ENCODE measurements at regions not wholly inside any gene's neighbourhood (a gene's known extent, or its start where the extent isn't known, plus 50 kb on each side); places are given as distances from the start of the nearest gene placed in this dataset.

- no peak for TF ChIP-seq EZH2 (IDR thresholded peaks at IDR 0.05; ENCODE audit: low read length)
- no peak for TF ChIP-seq CTCF (optimal IDR thresholded peaks at IDR 0.05 in 1 of 3, IDR thresholded peaks at IDR 0.05 in 1 of 3, conservative IDR thresholded peaks at IDR 0.05 in 1 of 3; ENCODE audit: extremely low read depth in 1 of 3, insufficient read depth in 2 of 3, low read length in 3 of 3)
These were observed 102.0 kb upstream of the BRINP3 start for GRCh38 chr1:190579552-190580193.

Data from keratinocyte (primary cell).